GM23338 (cell line): ENCODE measurements at regions not wholly inside any gene's neighbourhood (a gene's known extent, or its start where the extent isn't known, plus 50 kb on each side); places are given as distances from the start of the nearest gene placed in this dataset.

Experiments used
- ATAC-seq: fragments of 200-7000 bp; cut with Tn5 transposase; 3 replicates; pipeline ENCODE4 v1.9.1; 2020
- DNase-seq: peaks from one replicate; pipeline ENCODE4 v3.0.0-alpha.2; 2015; ENCODE audit warnings: low spot score
- H2AFZ ChIP-seq: fragments of 200-600 bp; sonication (generic); 2 replicates; pipeline ENCODE4 v1.8.0; 2016; ENCODE audit warnings: antibody characterized with exemption, mild to moderate bottlenecking, moderate library complexity
- H3F3A ChIP-seq: fragments of 200-600 bp; sonication (generic); replicated peaks from 2 replicates; pipeline ENCODE4 v1.8.0; 2017; ENCODE audit warnings: antibody characterized with exemption, mixed run types, low read depth
- H3K27ac ChIP-seq: fragments of 200-600 bp; sonication (generic); 2 replicates; pipeline ENCODE4 v1.6.1; 2016; ENCODE audit warnings: low read depth
- H3K27me3 ChIP-seq: fragments of 200-600 bp; sonication (generic); 2 replicates; pipeline ENCODE4 v1.8.0; 2016; ENCODE audit warnings: mild to moderate bottlenecking, mixed run types, moderate library complexity; ENCODE audit not compliant: insufficient read depth
- H3K36me3 ChIP-seq: fragments of 200-600 bp; sonication (generic); 2 replicates; pipeline ENCODE4 v1.8.0; 2016; ENCODE audit warnings: mild to moderate bottlenecking; ENCODE audit not compliant: insufficient read depth
- H3K4me1 ChIP-seq: fragments of 200-600 bp; sonication (generic); 2 replicates; pipeline ENCODE4 v1.8.0; 2016; ENCODE audit warnings: mild to moderate bottlenecking, moderate library complexity; ENCODE audit not compliant: insufficient read depth
- H3K4me2 ChIP-seq: fragments of 200-600 bp; sonication (generic); 2 replicates; pipeline ENCODE4 v1.7.1; 2017; ENCODE audit warnings: mixed run types
- H3K4me3 ChIP-seq: fragments of 200-600 bp; sonication (generic); 2 replicates; pipeline ENCODE4 v1.6.1; 2016; ENCODE audit warnings: mixed run types
- H3K79me2 ChIP-seq: fragments of 200-600 bp; sonication (generic); replicated peaks from 2 replicates; pipeline ENCODE4 v1.8.0; 2017; ENCODE audit warnings: mild to moderate bottlenecking; ENCODE audit not compliant: insufficient read depth
- H3K9me2 ChIP-seq: fragments of 200-600 bp; sonication (generic); 2 replicates; pipeline ENCODE4 v1.8.0; 2017; ENCODE audit not compliant: insufficient read depth
- H4K20me1 ChIP-seq: fragments of 200-600 bp; sonication (generic); replicated peaks from 2 replicates; pipeline ENCODE4 v1.8.0; 2017; ENCODE audit warnings: mild to moderate bottlenecking; ENCODE audit not compliant: insufficient read depth
- H3K27ac Mint-ChIP-seq: 2 replicates; pipeline ENCODE4 v1.8.0; 2020; ENCODE audit warnings: inconsistent platforms, mild to moderate bottlenecking, moderate library complexity, mixed read lengths
- H3K27me3 Mint-ChIP-seq: 3 replicates; pipeline ENCODE4 v1.8.0; 2022; ENCODE audit warnings: low read depth, mild to moderate bottlenecking, moderate library complexity, mixed read lengths, inconsistent platforms; ENCODE audit not compliant: insufficient read depth, poor library complexity
- H3K36me3 Mint-ChIP-seq: 3 replicates; pipeline ENCODE4 v1.8.0; 2021; ENCODE audit warnings: low read depth, mild to moderate bottlenecking, inconsistent platforms, moderate library complexity, mixed read lengths
- H3K4me1 Mint-ChIP-seq: 3 replicates; pipeline ENCODE4 v1.8.0; 2020; ENCODE audit warnings: mild to moderate bottlenecking, inconsistent platforms, mixed read lengths
- H3K4me3 Mint-ChIP-seq: 3 replicates; pipeline ENCODE4 v1.8.0; 2021; ENCODE audit warnings: moderate library complexity, mild to moderate bottlenecking, inconsistent platforms, mixed read lengths
- H3K9me3 Mint-ChIP-seq: 3 replicates; pipeline ENCODE4 v1.8.0; 2020; ENCODE audit warnings: moderate library complexity, mild to moderate bottlenecking, inconsistent platforms, mixed read lengths
- CREB1 ChIP-seq: fragments of 250-450 bp; sonication (Bioruptor Pico); IDR thresholded peaks from 2 replicates; pipeline ENCODE4 v1.5.0; 2020; ENCODE audit warnings: low read depth, mild to moderate bottlenecking, moderate library complexity
- ETS1 ChIP-seq: IDR thresholded peaks from 2 replicates; pipeline ENCODE4 v1.6.1; 2016; ENCODE audit warnings: antibody characterized with exemption
- EZH2 ChIP-seq: fragments of 200-600 bp; sonication (generic); IDR thresholded peaks from one replicate; pipeline ENCODE4 v1.8.0; 2017; ENCODE audit warnings: antibody characterized with exemption, mild to moderate bottlenecking, low read depth; ENCODE audit not compliant: unreplicated experiment
- JUNB ChIP-seq: IDR thresholded peaks from one replicate; pipeline ENCODE4 v1.6.1; 2016; ENCODE audit warnings: antibody characterized with exemption; ENCODE audit not compliant: unreplicated experiment
- NANOG ChIP-seq: IDR thresholded peaks from 2 replicates; pipeline ENCODE4 v1.6.1; 2016; ENCODE audit warnings: antibody characterized with exemption, borderline replicate concordance
- REST ChIP-seq: IDR thresholded peaks from one replicate; pipeline ENCODE4 v1.6.1; 2018; ENCODE audit warnings: antibody characterized with exemption; ENCODE audit not compliant: unreplicated experiment
- STAT1 ChIP-seq: IDR thresholded peaks from one replicate; pipeline ENCODE4 v1.6.1; 2016; ENCODE audit warnings: antibody characterized with exemption; ENCODE audit not compliant: unreplicated experiment
- ZNF114 ChIP-seq: fragments of 250-450 bp; sonication (Bioruptor Pico); IDR thresholded peaks from 2 replicates; pipeline ENCODE4 v1.5.0; 2020; ENCODE audit warnings: mild to moderate bottlenecking, moderate library complexity

- Histone ChIP-seq H3F3A (no peaks in the 10 kb centered on the region), H3K9me2 (peaks cover under 1% of the 10 kb centered on the region; the same call in 1 of the 2 replicates), H3K27me3 (no peaks in the 10 kb centered on the region), H3K4me3 (no peak overlapping the region), H3K36me3 (no peaks in the 10 kb centered on the region), H2AFZ (peak overlapping the region; percentile 43; the same call in 1 of the 2 replicates), H4K20me1 (no peaks in the 10 kb centered on the region), H3K4me2 (no peak overlapping the region), H3K4me1 (peaks cover 9% of the 10 kb centered on the region; the same call in 1 of the 2 replicates), H3K79me2 (no peaks in the 10 kb centered on the region), H3K27ac (no peak overlapping the region)
- Mint-ChIP-seq H3K4me1 (peaks cover 10% of the 10 kb centered on the region), H3K36me3 (no peaks in the 10 kb centered on the region), H3K27ac (no peak overlapping the region), H3K9me3 (no peaks in the 10 kb centered on the region), H3K4me3 (no peak overlapping the region), H3K27me3 (peaks cover 2% of the 10 kb centered on the region)
- TF ChIP-seq STAT1 (no peak), NANOG (no peak), ETS1 (no peak), REST (no peak), CREB1 (CRISPR knock-in tag) (no peak)
- no peak for ATAC-seq
- no peak for DNase-seq
Measured at GRCh38 chr13:72198042-72198441, 331.0 kb upstream of the DACH1 start.

GRCh38 chr13:72195044-72195704 lies 328.2 kb upstream of the DACH1 start:
- no peak overlapping the region for H3K27ac Mint-ChIP-seq
- TF ChIP-seq JUNB, result no peak
- no peak for TF ChIP-seq ZNF114 (CRISPR knock-in tag)
- no peak for TF ChIP-seq EZH2
- TF ChIP-seq REST, result no peak

More at GRCh38 chr13:72195044-72195704, 328.2 kb upstream of the DACH1 start:
- H3K27me3 Mint-ChIP-seq, result no peaks in the 10 kb centered on the region
- Histone ChIP-seq H3F3A (no peaks in the 10 kb centered on the region), H3K4me1 (peaks cover 9% of the 10 kb centered on the region; the same call in 1 of the 2 replicates), H3K79me2 (no peaks in the 10 kb centered on the region), H3K27ac (no peak overlapping the region), H2AFZ (peak overlapping the region; percentile 36; the same call in 1 of the 2 replicates), H4K20me1 (no peaks in the 10 kb centered on the region), H3K9me2 (no peaks in the 10 kb centered on the region), H3K36me3 (no peaks in the 10 kb centered on the region), H3K27me3 (no peaks in the 10 kb centered on the region), H3K4me3 (no peak overlapping the region), H3K4me2 (no peak overlapping the region)
- H3K4me3 Mint-ChIP-seq, result no peak overlapping the region
- DNase-seq, result no peak
- no peaks in the 10 kb centered on the region for H3K36me3 Mint-ChIP-seq
- no peaks in the 10 kb centered on the region for H3K9me3 Mint-ChIP-seq
- ATAC-seq, result no peak
- H3K4me1 Mint-ChIP-seq, result peaks cover 10% of the 10 kb centered on the region
